ENCODE measurements at regions not wholly inside any gene's neighbourhood (a gene's known extent, or its start where the extent isn't known, plus 50 kb on each side); places are given as distances from the start of the nearest gene placed in this dataset.

- Histone ChIP-seq H3K9me3 (ENCODE audit: control insufficient read depth, insufficient read depth, low read depth, low read length) (no peaks in the 10 kb centered on the region), H3K4me1 (ENCODE audit: control insufficient read depth, insufficient read depth, low read length) (no peaks in the 10 kb centered on the region), H3K36me3 (ENCODE audit: control insufficient read depth in 2 of 2, insufficient read depth in 1 of 2, low read length in 2 of 2) (no peaks in the 10 kb centered on the region), H3K4me3 (ENCODE audit: low read depth, low read length) (no peak overlapping the region), H3K27ac (ENCODE audit: extremely low read depth, low read depth, low read length) (no peak overlapping the region)
- ChIA-PET POLR2A (no interaction called here), CTCF (interaction anchor here (0.6 kb wide), 1 partner anchor 344 kb away, joined by 4 read pairs; no protein-coding TSS in a partner anchor)
- TF ChIP-seq ZNF629 (tag by site-specific recombination; IDR thresholded peaks at IDR 0.05): no peak
- TF ChIP-seq, protein P1, sequence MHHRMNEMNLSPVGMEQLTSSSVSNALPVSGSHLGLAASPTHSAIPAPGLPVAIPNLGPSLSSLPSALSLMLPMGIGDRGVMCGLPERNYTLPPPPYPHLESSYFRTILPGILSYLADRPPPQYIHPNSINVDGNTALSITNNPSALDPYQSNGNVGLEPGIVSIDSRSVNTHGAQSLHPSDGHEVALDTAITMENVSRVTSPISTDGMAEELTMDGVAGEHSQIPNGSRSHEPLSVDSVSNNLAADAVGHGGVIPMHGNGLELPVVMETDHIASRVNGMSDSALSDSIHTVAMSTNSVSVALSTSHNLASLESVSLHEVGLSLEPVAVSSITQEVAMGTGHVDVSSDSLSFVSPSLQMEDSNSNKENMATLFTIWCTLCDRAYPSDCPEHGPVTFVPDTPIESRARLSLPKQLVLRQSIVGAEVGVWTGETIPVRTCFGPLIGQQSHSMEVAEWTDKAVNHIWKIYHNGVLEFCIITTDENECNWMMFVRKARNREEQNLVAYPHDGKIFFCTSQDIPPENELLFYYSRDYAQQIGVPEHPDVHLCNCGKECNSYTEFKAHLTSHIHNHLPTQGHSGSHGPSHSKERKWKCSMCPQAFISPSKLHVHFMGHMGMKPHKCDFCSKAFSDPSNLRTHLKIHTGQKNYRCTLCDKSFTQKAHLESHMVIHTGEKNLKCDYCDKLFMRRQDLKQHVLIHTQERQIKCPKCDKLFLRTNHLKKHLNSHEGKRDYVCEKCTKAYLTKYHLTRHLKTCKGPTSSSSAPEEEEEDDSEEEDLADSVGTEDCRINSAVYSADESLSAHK (tag by site-specific recombination; IDR thresholded peaks at IDR 0.05): no peak
- TF ChIP-seq ZNF677 (tag by site-specific recombination; IDR thresholded peaks at IDR 0.05): no peak
- TF ChIP-seq ZNF510 (tag by site-specific recombination; IDR thresholded peaks at IDR 0.05; ENCODE audit: insufficient replicate concordance): no peak
- TF ChIP-seq ZSCAN4 (tag by site-specific recombination; IDR thresholded peaks at IDR 0.05): no peak
- TF ChIP-seq ZNF707 (tag by site-specific recombination; IDR thresholded peaks at IDR 0.05): no peak
Measured at GRCh38 chr2:226079671-226080181, 680.2 kb downstream of the NYAP2 start.

DNA sequence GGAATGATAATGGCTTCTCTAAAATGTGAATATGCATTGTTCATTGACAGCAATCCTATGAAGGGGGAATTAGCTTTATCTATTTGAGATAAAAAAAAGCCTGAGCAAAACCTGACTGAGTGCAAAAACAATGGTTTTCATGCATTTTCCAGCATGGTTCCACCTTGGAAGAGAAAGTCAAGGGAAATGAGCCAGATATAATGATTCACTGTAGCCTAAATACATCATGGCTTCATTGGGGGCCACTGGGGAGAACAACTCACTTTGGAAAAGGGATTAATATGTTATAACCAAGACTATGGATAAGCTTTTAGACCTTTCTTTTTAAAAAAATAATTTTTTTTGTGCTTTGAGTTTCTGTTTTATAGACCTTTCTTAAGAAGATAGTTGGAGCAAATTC, 679.7 kb downstream of the NYAP2 start:
- POLR2A ChIA-PET: no interaction called here
- Histone ChIP-seq H3K36me3 (ENCODE audit: control insufficient read depth in 2 of 2, insufficient read depth in 1 of 2, low read length in 2 of 2) (no peaks in the 10 kb centered on the region), H3K27ac (ENCODE audit: extremely low read depth, low read depth, low read length) (no peak overlapping the region), H3K4me3 (ENCODE audit: low read depth, low read length) (no peak overlapping the region), H3K9me3 (ENCODE audit: control insufficient read depth, insufficient read depth, low read depth, low read length) (no peaks in the 10 kb centered on the region), H3K4me1 (ENCODE audit: control insufficient read depth, insufficient read depth, low read length) (no peaks in the 10 kb centered on the region)
- CTCF ChIA-PET: no interaction called here
- TF ChIP-seq REST (tag by site-specific recombination; IDR thresholded peaks at IDR 0.05) (no peak), HOXC10 (CRISPR knock-in tag; IDR thresholded peaks at IDR 0.05) (no peak), ZSCAN30 (tag by site-specific recombination; IDR thresholded peaks at IDR 0.05) (no peak), ZNF529 (tag by site-specific recombination; IDR thresholded peaks at IDR 0.05; ENCODE audit: insufficient replicate concordance) (no peak), ZBTB20 (tag by site-specific recombination; IDR thresholded peaks at IDR 0.05) (no peak), AEBP2 (tag by site-specific recombination; IDR thresholded peaks at IDR 0.05; ENCODE audit: borderline replicate concordance) (no peak), ZNF501 (tag by site-specific recombination; IDR thresholded peaks at IDR 0.05) (no peak)
- TF ChIP-seq, protein P2, sequence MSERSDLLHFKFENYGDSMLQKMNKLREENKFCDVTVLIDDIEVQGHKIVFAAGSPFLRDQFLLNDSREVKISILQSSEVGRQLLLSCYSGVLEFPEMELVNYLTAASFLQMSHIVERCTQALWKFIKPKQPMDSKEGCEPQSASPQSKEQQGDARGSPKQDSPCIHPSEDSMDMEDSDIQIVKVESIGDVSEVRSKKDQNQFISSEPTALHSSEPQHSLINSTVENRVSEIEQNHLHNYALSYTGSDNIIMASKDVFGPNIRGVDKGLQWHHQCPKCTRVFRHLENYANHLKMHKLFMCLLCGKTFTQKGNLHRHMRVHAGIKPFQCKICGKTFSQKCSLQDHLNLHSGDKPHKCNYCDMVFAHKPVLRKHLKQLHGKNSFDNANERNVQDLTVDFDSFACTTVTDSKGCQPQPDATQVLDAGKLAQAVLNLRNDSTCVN (tag by site-specific recombination; optimal IDR thresholded peaks at IDR 0.05): no peak
- TF ChIP-seq, protein P3, sequence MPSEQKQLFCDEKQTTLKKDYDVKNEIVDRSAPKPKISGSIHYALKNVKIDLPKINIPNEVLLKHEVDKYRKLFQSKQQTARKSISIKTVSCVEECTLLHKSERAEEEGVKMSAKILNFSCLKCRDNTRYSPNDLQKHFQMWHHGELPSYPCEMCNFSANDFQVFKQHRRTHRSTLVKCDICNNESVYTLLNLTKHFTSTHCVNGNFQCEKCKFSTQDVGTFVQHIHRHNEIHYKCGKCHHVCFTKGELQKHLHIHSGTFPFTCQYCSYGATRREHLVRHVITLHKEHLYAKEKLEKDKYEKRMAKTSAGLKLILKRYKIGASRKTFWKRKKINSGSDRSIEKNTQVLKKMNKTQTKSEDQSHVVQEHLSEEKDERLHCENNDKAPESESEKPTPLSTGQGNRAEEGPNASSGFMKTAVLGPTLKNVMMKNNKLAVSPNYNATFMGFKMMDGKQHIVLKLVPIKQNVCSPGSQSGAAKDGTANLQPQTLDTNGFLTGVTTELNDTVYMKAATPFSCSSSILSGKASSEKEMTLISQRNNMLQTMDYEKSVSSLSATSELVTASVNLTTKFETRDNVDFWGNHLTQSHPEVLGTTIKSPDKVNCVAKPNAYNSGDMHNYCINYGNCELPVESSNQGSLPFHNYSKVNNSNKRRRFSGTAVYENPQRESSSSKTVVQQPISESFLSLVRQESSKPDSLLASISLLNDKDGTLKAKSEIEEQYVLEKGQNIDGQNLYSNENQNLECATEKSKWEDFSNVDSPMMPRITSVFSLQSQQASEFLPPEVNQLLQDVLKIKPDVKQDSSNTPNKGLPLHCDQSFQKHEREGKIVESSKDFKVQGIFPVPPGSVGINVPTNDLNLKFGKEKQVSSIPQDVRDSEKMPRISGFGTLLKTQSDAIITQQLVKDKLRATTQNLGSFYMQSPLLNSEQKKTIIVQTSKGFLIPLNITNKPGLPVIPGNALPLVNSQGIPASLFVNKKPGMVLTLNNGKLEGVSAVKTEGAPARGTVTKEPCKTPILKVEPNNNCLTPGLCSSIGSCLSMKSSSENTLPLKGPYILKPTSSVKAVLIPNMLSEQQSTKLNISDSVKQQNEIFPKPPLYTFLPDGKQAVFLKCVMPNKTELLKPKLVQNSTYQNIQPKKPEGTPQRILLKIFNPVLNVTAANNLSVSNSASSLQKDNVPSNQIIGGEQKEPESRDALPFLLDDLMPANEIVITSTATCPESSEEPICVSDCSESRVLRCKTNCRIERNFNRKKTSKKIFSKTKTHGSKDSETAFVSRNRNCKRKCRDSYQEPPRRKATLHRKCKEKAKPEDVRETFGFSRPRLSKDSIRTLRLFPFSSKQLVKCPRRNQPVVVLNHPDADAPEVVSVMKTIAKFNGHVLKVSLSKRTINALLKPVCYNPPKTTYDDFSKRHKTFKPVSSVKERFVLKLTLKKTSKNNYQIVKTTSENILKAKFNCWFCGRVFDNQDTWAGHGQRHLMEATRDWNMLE (tag by site-specific recombination; conservative IDR thresholded peaks at IDR 0.05; ENCODE audit: low read depth): no peak
